Activated CD4-positive, alpha-beta T cell treated with anti-CD3 and anti-CD28 coated beads, Interleukin-2, amount 50 U/mL, for 48 hours (primary cell): ENCODE measurements at regions not wholly inside any gene's neighbourhood (a gene's known extent, or its start where the extent isn't known, plus 50 kb on each side); places are given as distances from the start of the nearest gene placed in this dataset.
"Not testable (repeated sequence)": the region's sequence is repeated elsewhere in the genome, so short reads cannot be mapped to it uniquely, and the experiment has no call there.

Experiments used
- DNase-seq, 2 experiments: peaks; one replicate each; pipeline ENCODE4 v3.0.0-alpha.2; 2020

- DNase-seq, result no peak
Observed at GRCh38 chr14:103271189-103271588, 62.8 kb upstream of the EIF5 start.

GRCh38 chr14:103273145-103273744 lies 60.8 kb upstream of the EIF5 start:
- DNase-seq, result no peak

- DNase-seq, result no peak
Observed at GRCh38 chr14:103273745-103274615, 60.1 kb upstream of the EIF5 start.

GRCh38 chr14:103275000-103275399 lies 59.0 kb upstream of the EIF5 start:
- no peak for DNase-seq

- no peak for DNase-seq
Observed at GRCh38 chr14:103277931-103278330, 56.1 kb upstream of the EIF5 start.

GRCh38 chr14:103279142-103280025 lies 54.7 kb upstream of the EIF5 start:
- peak in 1 of 2 experiments; percentile 8 for DNase-seq

GRCh38 chr14:103280278-103280928 lies 53.6 kb upstream of the EIF5 start:
- no peak for DNase-seq

GRCh38 chr14:103281496-103282231 lies 52.4 kb upstream of the EIF5 start:
- no peak for DNase-seq

- not testable (repeated sequence) for DNase-seq
Observed at GRCh38 chr14:103282309-103282708, 51.7 kb upstream of the EIF5 start.

GRCh38 chr14:103282932-103283331 lies 51.1 kb upstream of the EIF5 start:
- DNase-seq, result no peak

GRCh38 chr14:103283916-103284315 lies 50.1 kb upstream of the EIF5 start:
- no peak for DNase-seq
